ENCODE measurements at regions not wholly inside any gene's neighbourhood (a gene's known extent, or its start where the extent isn't known, plus 50 kb on each side); places are given as distances from the start of the nearest gene placed in this dataset.

DNA sequence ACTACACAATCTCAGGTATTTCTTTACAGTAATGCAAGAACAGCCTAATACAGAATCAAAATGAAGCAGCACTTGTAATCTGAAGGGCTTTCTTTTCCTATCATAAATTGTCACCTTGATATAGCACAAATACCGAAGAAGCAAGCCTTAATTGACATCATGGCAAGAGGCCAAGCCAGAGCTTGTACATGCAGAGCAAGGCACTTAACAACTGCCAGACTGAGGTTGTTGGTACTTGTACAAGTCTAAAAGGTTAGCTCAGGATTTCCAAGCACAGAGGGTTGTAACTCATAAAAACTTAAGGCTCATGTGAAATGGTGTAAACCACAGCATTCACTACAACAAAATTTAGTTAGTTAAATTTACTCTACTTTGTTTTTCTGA is 158.8 kb upstream of the SPEF2 start:
- no peak for TF ChIP-seq CTCF (conservative IDR thresholded peaks at IDR 0.05 in 1 of 2, IDR thresholded peaks at IDR 0.05 in 1 of 2; ENCODE audit: extremely low read depth in 1 of 2, insufficient read depth in 1 of 2, low read depth in 1 of 2, low read length in 2 of 2)
- no peak for TF ChIP-seq EZH2 (IDR thresholded peaks at IDR 0.05; ENCODE audit: borderline replicate concordance, low read length)

All from mammary epithelial cell (primary cell).